ENCODE measurements at regions not wholly inside any gene's neighbourhood (a gene's known extent, or its start where the extent isn't known, plus 50 kb on each side); places are given as distances from the start of the nearest gene placed in this dataset.

GRCh38 chr5:24855485-24855884 lies 210.7 kb upstream of the CDH10 start:
- no peak for TF ChIP-seq RELA (CRISPR knock-in tag; IDR thresholded peaks at IDR 0.05; ENCODE audit: borderline replicate concordance)
- TF ChIP-seq, protein P1, sequence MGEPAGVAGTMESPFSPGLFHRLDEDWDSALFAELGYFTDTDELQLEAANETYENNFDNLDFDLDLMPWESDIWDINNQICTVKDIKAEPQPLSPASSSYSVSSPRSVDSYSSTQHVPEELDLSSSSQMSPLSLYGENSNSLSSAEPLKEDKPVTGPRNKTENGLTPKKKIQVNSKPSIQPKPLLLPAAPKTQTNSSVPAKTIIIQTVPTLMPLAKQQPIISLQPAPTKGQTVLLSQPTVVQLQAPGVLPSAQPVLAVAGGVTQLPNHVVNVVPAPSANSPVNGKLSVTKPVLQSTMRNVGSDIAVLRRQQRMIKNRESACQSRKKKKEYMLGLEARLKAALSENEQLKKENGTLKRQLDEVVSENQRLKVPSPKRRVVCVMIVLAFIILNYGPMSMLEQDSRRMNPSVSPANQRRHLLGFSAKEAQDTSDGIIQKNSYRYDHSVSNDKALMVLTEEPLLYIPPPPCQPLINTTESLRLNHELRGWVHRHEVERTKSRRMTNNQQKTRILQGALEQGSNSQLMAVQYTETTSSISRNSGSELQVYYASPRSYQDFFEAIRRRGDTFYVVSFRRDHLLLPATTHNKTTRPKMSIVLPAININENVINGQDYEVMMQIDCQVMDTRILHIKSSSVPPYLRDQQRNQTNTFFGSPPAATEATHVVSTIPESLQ (CRISPR knock-in tag; IDR thresholded peaks at IDR 0.05), result no peak
- no peak for TF ChIP-seq ATF2 (CRISPR knock-in tag; IDR thresholded peaks at IDR 0.05; ENCODE audit: borderline replicate concordance, low read depth)
- no peak for TF ChIP-seq CREB1 (CRISPR knock-in tag; IDR thresholded peaks at IDR 0.05)
- TF ChIP-seq, protein P2, sequence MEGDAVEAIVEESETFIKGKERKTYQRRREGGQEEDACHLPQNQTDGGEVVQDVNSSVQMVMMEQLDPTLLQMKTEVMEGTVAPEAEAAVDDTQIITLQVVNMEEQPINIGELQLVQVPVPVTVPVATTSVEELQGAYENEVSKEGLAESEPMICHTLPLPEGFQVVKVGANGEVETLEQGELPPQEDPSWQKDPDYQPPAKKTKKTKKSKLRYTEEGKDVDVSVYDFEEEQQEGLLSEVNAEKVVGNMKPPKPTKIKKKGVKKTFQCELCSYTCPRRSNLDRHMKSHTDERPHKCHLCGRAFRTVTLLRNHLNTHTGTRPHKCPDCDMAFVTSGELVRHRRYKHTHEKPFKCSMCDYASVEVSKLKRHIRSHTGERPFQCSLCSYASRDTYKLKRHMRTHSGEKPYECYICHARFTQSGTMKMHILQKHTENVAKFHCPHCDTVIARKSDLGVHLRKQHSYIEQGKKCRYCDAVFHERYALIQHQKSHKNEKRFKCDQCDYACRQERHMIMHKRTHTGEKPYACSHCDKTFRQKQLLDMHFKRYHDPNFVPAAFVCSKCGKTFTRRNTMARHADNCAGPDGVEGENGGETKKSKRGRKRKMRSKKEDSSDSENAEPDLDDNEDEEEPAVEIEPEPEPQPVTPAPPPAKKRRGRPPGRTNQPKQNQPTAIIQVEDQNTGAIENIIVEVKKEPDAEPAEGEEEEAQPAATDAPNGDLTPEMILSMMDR (IDR thresholded peaks at IDR 0.05), result no peak
- TF ChIP-seq, protein P3, sequence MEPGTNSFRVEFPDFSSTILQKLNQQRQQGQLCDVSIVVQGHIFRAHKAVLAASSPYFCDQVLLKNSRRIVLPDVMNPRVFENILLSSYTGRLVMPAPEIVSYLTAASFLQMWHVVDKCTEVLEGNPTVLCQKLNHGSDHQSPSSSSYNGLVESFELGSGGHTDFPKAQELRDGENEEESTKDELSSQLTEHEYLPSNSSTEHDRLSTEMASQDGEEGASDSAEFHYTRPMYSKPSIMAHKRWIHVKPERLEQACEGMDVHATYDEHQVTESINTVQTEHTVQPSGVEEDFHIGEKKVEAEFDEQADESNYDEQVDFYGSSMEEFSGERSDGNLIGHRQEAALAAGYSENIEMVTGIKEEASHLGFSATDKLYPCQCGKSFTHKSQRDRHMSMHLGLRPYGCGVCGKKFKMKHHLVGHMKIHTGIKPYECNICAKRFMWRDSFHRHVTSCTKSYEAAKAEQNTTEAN (CRISPR knock-in tag; IDR thresholded peaks at IDR 0.05), result no peak
- TF ChIP-seq ZNF138 (CRISPR knock-in tag; conservative IDR thresholded peaks at IDR 0.05), result no peak
- TF ChIP-seq MAX (CRISPR knock-in tag; IDR thresholded peaks at IDR 0.05), result no peak

Data from WTC11 (cell line).